ENCODE measurements at regions not wholly inside any gene's neighbourhood (a gene's known extent, or its start where the extent isn't known, plus 50 kb on each side); places are given as distances from the start of the nearest gene placed in this dataset.
A peak's percentile ranks its signal among the peaks of the same experiment; 100 is the strongest.

- Histone ChIP-seq H3K36me3 (no peaks in the 10 kb centered on the region), H3K4me3 (no peak overlapping the region), H3K27me3 (no peaks in the 10 kb centered on the region), H3K4me1 (peaks cover 0 to 6% (median 0%) of the 10 kb centered on the region in 3 donors), H3K27ac (no peak overlapping the region), H3K9me3 (no peaks in the 10 kb centered on the region)
- no peak for ATAC-seq
- TF ChIP-seq POLR2AphosphoS5 (IDR thresholded peaks at IDR 0.05): no peak
- no peak for TF ChIP-seq POLR2A (IDR thresholded peaks at IDR 0.05)
- TF ChIP-seq CTCF (IDR thresholded peaks at IDR 0.05): no peak
- no peak for TF ChIP-seq EP300 (IDR thresholded peaks at IDR 0.05)
- 20 to 45% methylated on average over 1 of the region's 1 CpG for WGBS, 2 donors (ENCODE audit: low coverage in 1 of 2)
Observed at GRCh38 chr4:156420623-156421022, 467.0 kb upstream of the CTSO start.

- H3K36me3 ChIP-seq: no peaks in the 10 kb centered on the region
- H3K27me3 ChIP-seq: no peaks in the 10 kb centered on the region
- peaks cover 0 to 6% (median 0%) of the 10 kb centered on the region in 3 donors for H3K4me1 ChIP-seq
- ATAC-seq: peak; percentile 25
- WGBS, 2 donors (ENCODE audit: low coverage in 1 of 2): 47 to 63% methylated on average over 2 of the region's 2 CpGs
- H3K4me3 ChIP-seq: no peak overlapping the region
- H3K9me3 ChIP-seq: no peaks in the 10 kb centered on the region
- TF ChIP-seq CTCF (IDR thresholded peaks at IDR 0.05) (no peak), POLR2AphosphoS5 (IDR thresholded peaks at IDR 0.05) (no peak), POLR2A (IDR thresholded peaks at IDR 0.05) (no peak), EP300 (IDR thresholded peaks at IDR 0.05) (no peak)
- H3K27ac ChIP-seq: peak overlapping the region in 2 of 4 donors; percentile 23 to 35
Observed at GRCh38 chr4:156419080-156419685, 465.5 kb upstream of the CTSO start.

GRCh38 chr4:156414406-156414805, 460.7 kb upstream of the CTSO start:
- Histone ChIP-seq H3K4me1 (peaks cover 0 to 6% (median 0%) of the 10 kb centered on the region in 3 donors), H3K36me3 (no peaks in the 10 kb centered on the region), H3K4me3 (no peak overlapping the region), H3K9me3 (no peaks in the 10 kb centered on the region), H3K27ac (no peak overlapping the region), H3K27me3 (no peaks in the 10 kb centered on the region)
- ATAC-seq: no peak
- TF ChIP-seq EP300 (IDR thresholded peaks at IDR 0.05): no peak
- TF ChIP-seq CTCF (IDR thresholded peaks at IDR 0.05): no peak
- TF ChIP-seq POLR2A (IDR thresholded peaks at IDR 0.05): no peak
- TF ChIP-seq POLR2AphosphoS5 (IDR thresholded peaks at IDR 0.05): no peak

GRCh38 chr4:156413239-156414135, 459.8 kb upstream of the CTSO start:
- no peak overlapping the region for H3K4me3 ChIP-seq
- ATAC-seq: no peak
- H3K9me3 ChIP-seq: no peaks in the 10 kb centered on the region
- no peak for TF ChIP-seq CTCF (IDR thresholded peaks at IDR 0.05)
- no peak for TF ChIP-seq POLR2AphosphoS5 (IDR thresholded peaks at IDR 0.05)
- no peak for TF ChIP-seq POLR2A (IDR thresholded peaks at IDR 0.05)
- TF ChIP-seq EP300 (IDR thresholded peaks at IDR 0.05): no peak
- WGBS, 2 donors (ENCODE audit: low coverage in 1 of 2): 68 to 80% methylated on average over 2 to 3 of the region's 3 CpGs
- H3K27me3 ChIP-seq: no peaks in the 10 kb centered on the region
- no peak overlapping the region for H3K27ac ChIP-seq
- H3K36me3 ChIP-seq: no peaks in the 10 kb centered on the region
- H3K4me1 ChIP-seq: peaks cover 0 to 2% (median 0%) of the 10 kb centered on the region in 3 donors

Data from gastroesophageal sphincter (tissue), 4 donors.